GM06990 (cell line): ENCODE measurements at regions not wholly inside any gene's neighbourhood (a gene's known extent, or its start where the extent isn't known, plus 50 kb on each side); places are given as distances from the start of the nearest gene placed in this dataset.

ENCODE experiments used
- DNase-seq: peaks from one replicate; pipeline ENCODE4 v3.0.0-alpha.2; 2011; ENCODE audit not compliant: insufficient read length; ENCODE audit errors: extremely low read depth
- H3K27me3 ChIP-seq: replicated peaks from 2 replicates; pipeline ENCODE4 v1.6.0; 2011; ENCODE audit warnings: low read length; ENCODE audit not compliant: control insufficient read depth, insufficient read depth
- H3K36me3 ChIP-seq: 2 replicates; pipeline ENCODE4 v1.5.1; 2011; ENCODE audit warnings: low read length; ENCODE audit not compliant: control insufficient read depth, insufficient read depth
- H3K4me3 ChIP-seq: replicated peaks from 2 replicates; pipeline ENCODE4 v1.5.1; 2011; ENCODE audit warnings: low read depth, mild to moderate bottlenecking, control low read depth, low read length
- TF ChIP-seq, protein P1 (sequence below): IDR thresholded peaks from 2 replicates; pipeline ENCODE4 v1.5.1; 2011; ENCODE audit warnings: low read length, control low read depth, mild to moderate bottlenecking, inconsistent platforms; ENCODE audit not compliant: insufficient read depth, poor library complexity, severe bottlenecking

DNA sequence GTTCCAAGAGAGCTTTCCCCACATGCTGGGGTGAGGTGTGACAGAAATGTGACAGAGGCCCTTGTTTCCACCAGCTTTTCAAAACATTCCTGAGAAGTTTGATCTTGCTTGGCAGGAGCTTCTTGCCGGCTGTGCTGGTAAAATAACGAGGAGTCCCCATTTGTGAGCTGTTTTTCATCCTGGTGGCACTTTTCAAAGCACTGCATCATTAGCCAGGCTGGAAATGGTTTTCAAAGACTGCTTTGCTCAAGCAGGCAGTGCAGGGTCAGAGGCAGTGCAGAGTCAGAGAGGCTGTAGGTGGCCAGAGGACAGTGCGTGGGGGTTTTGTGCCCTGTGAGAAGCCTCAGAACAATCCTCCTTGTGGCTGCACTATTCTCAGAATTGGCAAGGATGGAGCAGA, 75.8 kb upstream of the KCNA3 start:
- H3K27me3 ChIP-seq: no peaks in the 10 kb centered on the region; the same call in 1 of the 2 replicates
- no peak for DNase-seq
- no peaks in the 10 kb centered on the region for H3K36me3 ChIP-seq
- TF ChIP-seq, protein P1, sequence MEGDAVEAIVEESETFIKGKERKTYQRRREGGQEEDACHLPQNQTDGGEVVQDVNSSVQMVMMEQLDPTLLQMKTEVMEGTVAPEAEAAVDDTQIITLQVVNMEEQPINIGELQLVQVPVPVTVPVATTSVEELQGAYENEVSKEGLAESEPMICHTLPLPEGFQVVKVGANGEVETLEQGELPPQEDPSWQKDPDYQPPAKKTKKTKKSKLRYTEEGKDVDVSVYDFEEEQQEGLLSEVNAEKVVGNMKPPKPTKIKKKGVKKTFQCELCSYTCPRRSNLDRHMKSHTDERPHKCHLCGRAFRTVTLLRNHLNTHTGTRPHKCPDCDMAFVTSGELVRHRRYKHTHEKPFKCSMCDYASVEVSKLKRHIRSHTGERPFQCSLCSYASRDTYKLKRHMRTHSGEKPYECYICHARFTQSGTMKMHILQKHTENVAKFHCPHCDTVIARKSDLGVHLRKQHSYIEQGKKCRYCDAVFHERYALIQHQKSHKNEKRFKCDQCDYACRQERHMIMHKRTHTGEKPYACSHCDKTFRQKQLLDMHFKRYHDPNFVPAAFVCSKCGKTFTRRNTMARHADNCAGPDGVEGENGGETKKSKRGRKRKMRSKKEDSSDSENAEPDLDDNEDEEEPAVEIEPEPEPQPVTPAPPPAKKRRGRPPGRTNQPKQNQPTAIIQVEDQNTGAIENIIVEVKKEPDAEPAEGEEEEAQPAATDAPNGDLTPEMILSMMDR: no peak
- no peak overlapping the region for H3K4me3 ChIP-seq

DNA sequence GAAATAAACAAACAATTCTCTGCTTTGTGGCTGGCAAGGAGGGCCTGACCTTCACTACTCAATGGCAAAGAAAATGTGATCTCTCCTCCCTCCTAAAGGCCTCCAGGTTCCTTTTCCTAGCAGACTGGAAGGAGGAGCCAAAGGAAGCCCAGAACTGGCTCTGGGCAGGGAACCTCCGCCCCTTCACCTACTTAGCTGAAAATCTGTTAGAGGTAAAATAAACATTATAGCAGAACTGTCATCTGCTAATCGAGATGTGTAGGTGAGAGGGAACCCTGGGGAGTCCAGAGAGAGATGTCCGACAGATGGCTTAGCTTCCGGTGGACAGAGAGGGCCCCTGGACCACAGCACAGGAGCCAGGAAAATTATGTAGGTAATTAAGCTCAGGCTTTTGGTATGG, 75.2 kb upstream of the KCNA3 start:
- Histone ChIP-seq H3K36me3 (no peaks in the 10 kb centered on the region), H3K4me3 (no peak overlapping the region), H3K27me3 (no peaks in the 10 kb centered on the region; the same call in 1 of the 2 replicates)
- TF ChIP-seq, protein P1: no peak
- no peak for DNase-seq

DNA sequence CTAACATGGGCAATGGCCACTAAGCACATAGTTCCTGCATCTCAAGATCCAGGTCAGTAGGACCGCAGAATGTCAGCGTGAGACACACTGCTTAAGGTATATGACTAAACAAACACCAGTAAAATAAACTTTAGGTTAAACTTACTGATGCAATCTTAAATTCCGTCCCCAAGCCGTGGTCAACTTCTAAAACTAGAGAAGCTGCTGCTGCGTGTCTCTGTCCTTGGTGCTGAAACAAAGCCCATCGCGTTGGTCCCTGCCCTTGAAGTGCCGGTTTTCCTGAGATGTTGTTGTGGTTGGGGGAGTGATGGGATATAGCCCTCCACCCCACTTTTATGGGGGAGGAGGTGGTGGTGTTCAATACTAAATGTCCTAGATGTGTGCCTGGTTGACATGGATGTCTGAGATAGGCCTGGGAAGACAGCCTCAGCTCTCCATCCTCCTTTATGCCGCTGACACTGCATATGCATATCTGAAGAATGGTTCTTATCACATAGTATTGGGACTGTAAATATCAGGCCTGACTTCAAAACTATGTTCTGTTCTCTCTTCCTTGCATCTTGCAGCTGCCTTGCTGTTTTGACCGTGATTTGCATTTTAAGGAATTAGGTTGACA, 72.0 kb upstream of the KCNA3 start:
- H3K36me3 ChIP-seq: no peaks in the 10 kb centered on the region
- no peaks in the 10 kb centered on the region; the same call in 1 of the 2 replicates for H3K27me3 ChIP-seq
- TF ChIP-seq, protein P1: no peak
- H3K4me3 ChIP-seq: no peak overlapping the region
- no peak for DNase-seq

DNA sequence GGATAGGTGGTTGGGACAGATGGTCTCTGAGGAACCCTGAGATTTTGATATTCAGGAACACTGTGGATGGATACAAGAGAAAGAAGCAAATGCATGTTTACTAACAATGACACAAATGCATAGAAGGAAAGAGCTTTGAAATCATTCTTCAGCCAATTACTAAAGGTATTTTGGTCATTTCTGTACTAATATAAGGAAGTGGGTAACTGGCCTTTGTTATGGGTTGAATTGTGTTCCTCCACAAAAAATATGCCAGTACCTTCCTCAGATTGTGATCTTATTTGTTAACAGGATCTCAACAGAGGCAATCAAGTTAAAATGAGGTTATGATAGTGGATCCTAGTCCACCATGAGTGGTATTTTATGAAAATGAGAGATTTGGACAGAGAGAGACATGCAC, 68.7 kb upstream of the KCNA3 start:
- TF ChIP-seq, protein P1: no peak

DNA sequence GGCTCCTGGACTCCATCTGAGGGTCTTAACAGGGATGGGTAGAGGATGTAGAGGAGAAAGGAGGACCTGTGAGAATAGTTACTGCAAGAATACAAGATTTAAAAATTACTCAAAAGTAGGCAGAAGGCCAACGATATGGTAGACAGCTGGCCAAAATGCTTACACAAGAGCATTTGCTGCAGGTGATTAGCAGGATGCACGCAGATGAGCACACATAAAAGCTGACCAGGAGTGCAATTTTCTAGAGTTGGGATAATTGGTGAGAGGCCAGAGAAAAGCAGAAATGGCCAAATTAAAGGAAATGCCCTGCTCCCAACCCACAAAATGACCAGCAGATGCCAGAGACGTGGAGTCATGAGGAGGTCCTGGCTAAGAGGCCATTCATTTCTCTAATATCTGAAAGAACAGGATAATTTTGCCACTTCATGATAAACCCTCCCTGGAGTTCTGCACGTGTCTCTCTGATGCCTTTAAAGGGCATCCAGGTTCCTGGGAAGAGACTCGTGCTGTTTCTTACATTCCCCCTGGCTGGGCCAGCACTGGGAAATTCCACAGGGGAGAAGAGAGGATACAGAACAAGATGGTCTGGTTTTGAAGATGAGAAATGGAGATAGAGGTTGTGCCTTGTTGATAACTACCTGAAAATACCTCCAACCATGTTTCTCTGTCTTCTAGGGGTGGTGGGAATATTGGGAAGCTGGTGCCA, 62.3 kb upstream of the KCNA3 start:
- H3K27me3 ChIP-seq: peaks cover 2% of the 10 kb centered on the region
- H3K36me3 ChIP-seq: no peaks in the 10 kb centered on the region
- no peak overlapping the region for H3K4me3 ChIP-seq
- TF ChIP-seq, protein P1: no peak
- DNase-seq: no peak

More for the DNA sequence above, 68.7 kb upstream of the KCNA3 start:
- no peaks in the 10 kb centered on the region for H3K36me3 ChIP-seq
- DNase-seq: peak; percentile 15
- H3K27me3 ChIP-seq: no peaks in the 10 kb centered on the region
- no peak overlapping the region for H3K4me3 ChIP-seq
